22Rv1 (cell line): ENCODE measurements at regions not wholly inside any gene's neighbourhood (a gene's known extent, or its start where the extent isn't known, plus 50 kb on each side); places are given as distances from the start of the nearest gene placed in this dataset.

Experiments
- H3K27ac ChIP-seq: fragments of 450-650 bp; 2 replicates; pipeline ENCODE4 v1.5.1; 2017
- ZFX ChIP-seq: fragments of 450-650 bp; IDR thresholded peaks from 2 replicates; pipeline ENCODE4 v1.6.1; 2017; ENCODE audit warnings: antibody characterized with exemption, borderline replicate concordance
- TF ChIP-seq, protein P1 (sequence below): fragments of 450-650 bp; IDR thresholded peaks from 2 replicates; pipeline ENCODE4 v1.5.1; 2017; ENCODE audit warnings: mild to moderate bottlenecking

- TF ChIP-seq ZFX = no peak
- TF ChIP-seq, protein P1, sequence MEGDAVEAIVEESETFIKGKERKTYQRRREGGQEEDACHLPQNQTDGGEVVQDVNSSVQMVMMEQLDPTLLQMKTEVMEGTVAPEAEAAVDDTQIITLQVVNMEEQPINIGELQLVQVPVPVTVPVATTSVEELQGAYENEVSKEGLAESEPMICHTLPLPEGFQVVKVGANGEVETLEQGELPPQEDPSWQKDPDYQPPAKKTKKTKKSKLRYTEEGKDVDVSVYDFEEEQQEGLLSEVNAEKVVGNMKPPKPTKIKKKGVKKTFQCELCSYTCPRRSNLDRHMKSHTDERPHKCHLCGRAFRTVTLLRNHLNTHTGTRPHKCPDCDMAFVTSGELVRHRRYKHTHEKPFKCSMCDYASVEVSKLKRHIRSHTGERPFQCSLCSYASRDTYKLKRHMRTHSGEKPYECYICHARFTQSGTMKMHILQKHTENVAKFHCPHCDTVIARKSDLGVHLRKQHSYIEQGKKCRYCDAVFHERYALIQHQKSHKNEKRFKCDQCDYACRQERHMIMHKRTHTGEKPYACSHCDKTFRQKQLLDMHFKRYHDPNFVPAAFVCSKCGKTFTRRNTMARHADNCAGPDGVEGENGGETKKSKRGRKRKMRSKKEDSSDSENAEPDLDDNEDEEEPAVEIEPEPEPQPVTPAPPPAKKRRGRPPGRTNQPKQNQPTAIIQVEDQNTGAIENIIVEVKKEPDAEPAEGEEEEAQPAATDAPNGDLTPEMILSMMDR = no peak
- no peak overlapping the region for H3K27ac ChIP-seq
These were observed 270.8 kb downstream of the GATA3 start for GRCh38 chr10:8325024-8325980.

DNA sequence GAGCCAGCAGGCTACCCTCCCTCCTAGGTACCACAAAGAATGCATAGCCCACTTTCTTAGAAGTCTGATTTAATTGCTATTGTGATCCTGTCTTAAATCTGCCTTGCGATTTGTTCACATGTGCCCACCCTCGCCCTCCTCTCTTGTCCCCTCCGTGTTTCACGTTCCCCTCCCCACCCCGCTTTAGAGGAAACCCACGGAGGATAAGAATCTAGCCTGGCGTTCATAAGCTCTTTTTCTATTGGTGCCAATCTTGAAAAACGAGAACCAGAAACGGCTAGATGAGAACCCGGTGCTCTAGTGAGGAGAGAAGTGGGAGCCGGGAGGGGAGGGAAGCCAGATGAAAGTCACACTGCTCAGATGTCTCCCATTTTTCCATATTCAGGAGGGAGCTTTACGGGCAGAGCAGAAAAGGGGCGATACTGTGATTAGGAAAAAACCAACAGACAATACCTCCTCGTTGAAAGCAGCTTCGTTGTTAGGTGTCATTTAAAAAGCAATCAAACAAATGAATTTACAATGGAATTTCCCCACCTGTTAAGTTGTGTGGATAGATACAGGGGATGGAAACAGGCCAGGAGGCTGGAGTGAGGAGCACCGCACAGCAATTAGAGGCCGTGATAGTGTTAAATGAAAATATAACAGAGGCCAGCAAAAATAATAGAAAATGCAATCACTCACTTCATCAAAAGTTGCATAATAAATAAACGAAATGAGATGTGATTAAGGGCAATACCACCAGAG lies 272.1 kb downstream of the GATA3 start:
- TF ChIP-seq, protein P1 = no peak
- no peak for TF ChIP-seq ZFX

DNA sequence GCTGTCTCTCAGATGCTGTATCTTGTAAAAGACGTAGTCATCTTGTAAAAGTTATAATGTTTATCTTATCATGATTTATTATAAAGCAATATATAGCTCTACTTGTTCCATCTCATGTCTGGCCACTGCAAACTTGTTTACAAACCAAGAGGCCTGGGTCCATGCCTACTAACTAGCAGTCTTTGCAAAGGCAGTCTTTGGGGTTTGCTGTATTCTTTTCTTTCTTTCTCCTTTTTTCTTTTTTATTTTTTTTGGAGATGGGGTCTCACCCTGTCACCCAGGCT lies 272.6 kb downstream of the GATA3 start:
- H3K27ac ChIP-seq = no peak overlapping the region

More for the DNA sequence above, 272.1 kb downstream of the GATA3 start:
- no peak overlapping the region for H3K27ac ChIP-seq

DNA sequence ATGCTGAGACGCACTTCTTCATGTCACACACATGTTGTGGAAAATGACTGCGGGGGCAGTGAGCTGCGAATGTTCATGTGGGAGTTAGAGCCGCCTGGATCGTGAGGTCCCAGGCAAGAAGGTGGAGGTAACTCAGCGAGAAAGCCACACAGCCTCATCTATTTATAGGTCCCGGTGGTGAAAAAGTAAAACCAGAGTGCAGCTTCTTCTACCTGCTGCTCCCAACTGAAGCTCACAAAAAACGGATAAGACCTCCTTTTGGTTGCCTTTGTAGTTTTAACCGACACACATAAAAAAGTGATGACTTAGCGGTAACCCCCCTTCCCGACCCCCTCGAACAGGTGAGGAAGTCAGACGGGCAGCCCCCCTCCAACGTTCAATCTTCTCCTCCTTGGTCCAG lies 276.9 kb downstream of the GATA3 start:
- TF ChIP-seq, protein P1 = no peak
- no peak for TF ChIP-seq ZFX
- no peak overlapping the region for H3K27ac ChIP-seq

More for the DNA sequence above, 272.6 kb downstream of the GATA3 start:
- TF ChIP-seq ZFX = no peak
- TF ChIP-seq, protein P1 = no peak

GRCh38 chr10:8331896-8332729 lies 277.6 kb downstream of the GATA3 start:
- TF ChIP-seq, protein P1 = no peak
- TF ChIP-seq ZFX = no peak
- H3K27ac ChIP-seq = no peak overlapping the region

GRCh38 chr10:8332730-8333111 lies 278.2 kb downstream of the GATA3 start:
- no peak for TF ChIP-seq ZFX
- TF ChIP-seq, protein P1 = no peak

More at GRCh38 chr10:8332730-8333111, 278.2 kb downstream of the GATA3 start:
- no peak overlapping the region for H3K27ac ChIP-seq
